SJCRH30 (cell line): ENCODE measurements at regions not wholly inside any gene's neighbourhood (a gene's known extent, or its start where the extent isn't known, plus 50 kb on each side); places are given as distances from the start of the nearest gene placed in this dataset.
"Not testable (repeated sequence)": the region's sequence is repeated elsewhere in the genome, so short reads cannot be mapped to it uniquely, and the experiment has no call there.

Experiments used
- DNase-seq, 2 experiments: peaks; one replicate each; pipeline ENCODE4 v3.0.0-alpha.2; 2015 to 2020
- H3K27ac ChIP-seq: fragments of 250-450 bp; sonication (Bioruptor Pico); 2 replicates; pipeline ENCODE4 v1.5.1; 2020; ENCODE audit warnings: mild to moderate bottlenecking, moderate library complexity
- H3K27me3 ChIP-seq: fragments of 250-450 bp; sonication (Bioruptor Pico); 2 replicates; pipeline ENCODE4 v1.5.1; 2020; ENCODE audit warnings: mild to moderate bottlenecking, moderate library complexity
- H3K36me3 ChIP-seq: fragments of 250-450 bp; sonication (Bioruptor Pico); 2 replicates; pipeline ENCODE4 v1.5.1; 2020; ENCODE audit warnings: mild to moderate bottlenecking, moderate library complexity
- H3K4me1 ChIP-seq: fragments of 250-450 bp; sonication (Bioruptor Pico); 2 replicates; pipeline ENCODE4 v1.5.1; 2020; ENCODE audit warnings: mild to moderate bottlenecking, moderate library complexity
- H3K4me3 ChIP-seq: fragments of 250-450 bp; sonication (Bioruptor Pico); 2 replicates; pipeline ENCODE4 v1.5.1; 2020; ENCODE audit warnings: mild to moderate bottlenecking, moderate library complexity
- H3K9me3 ChIP-seq: fragments of 250-450 bp; sonication (Bioruptor Pico); replicated peaks from 2 replicates; pipeline ENCODE4 v1.5.1; 2020; ENCODE audit warnings: mild to moderate bottlenecking, moderate library complexity

DNA sequence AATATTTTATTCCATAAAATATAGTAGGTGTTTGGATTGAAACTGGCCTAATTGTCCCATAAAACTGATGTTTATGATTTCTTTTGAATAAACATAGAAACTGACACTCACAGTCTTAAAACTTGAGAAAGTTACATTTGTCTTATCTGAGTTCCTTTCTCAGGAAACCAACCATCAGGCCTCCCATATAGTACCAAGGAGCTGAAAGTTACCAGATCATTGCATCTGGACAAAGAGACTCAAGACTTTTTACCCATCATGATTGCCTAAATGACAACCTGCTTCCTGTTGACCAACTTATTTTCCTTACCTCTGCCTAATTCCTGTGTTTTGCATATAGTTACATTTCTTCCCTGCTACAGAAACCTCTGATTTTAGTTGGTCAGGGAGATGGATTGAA, 137.0 kb upstream of the XPO1 start:
- no peak for DNase-seq
- Histone ChIP-seq H3K4me3 (no peak overlapping the region), H3K27ac (no peak overlapping the region)

GRCh38 chr2:61671561-61672315, 133.6 kb upstream of the XPO1 start:
- Histone ChIP-seq H3K27ac (no peak overlapping the region), H3K4me1 (no peaks in the 10 kb centered on the region), H3K27me3 (no peaks in the 10 kb centered on the region), H3K36me3 (no peaks in the 10 kb centered on the region), H3K9me3 (peaks cover 13% of the 10 kb centered on the region), H3K4me3 (no peak overlapping the region)
- DNase-seq = no peak

More for the DNA sequence above, 137.0 kb upstream of the XPO1 start:
- Histone ChIP-seq H3K36me3 (no peaks in the 10 kb centered on the region), H3K4me1 (no peaks in the 10 kb centered on the region), H3K27me3 (no peaks in the 10 kb centered on the region), H3K9me3 (peaks cover 13% of the 10 kb centered on the region)

- peaks cover 13% of the 10 kb centered on the region for H3K9me3 ChIP-seq
- no peaks in the 10 kb centered on the region for H3K27me3 ChIP-seq
- H3K36me3 ChIP-seq = no peaks in the 10 kb centered on the region
- H3K4me3 ChIP-seq = no peak overlapping the region
- no peak overlapping the region for H3K27ac ChIP-seq
- no peaks in the 10 kb centered on the region for H3K4me1 ChIP-seq
- no peak for DNase-seq
Measured at GRCh38 chr2:61670591-61671501, 132.7 kb upstream of the XPO1 start.

DNA sequence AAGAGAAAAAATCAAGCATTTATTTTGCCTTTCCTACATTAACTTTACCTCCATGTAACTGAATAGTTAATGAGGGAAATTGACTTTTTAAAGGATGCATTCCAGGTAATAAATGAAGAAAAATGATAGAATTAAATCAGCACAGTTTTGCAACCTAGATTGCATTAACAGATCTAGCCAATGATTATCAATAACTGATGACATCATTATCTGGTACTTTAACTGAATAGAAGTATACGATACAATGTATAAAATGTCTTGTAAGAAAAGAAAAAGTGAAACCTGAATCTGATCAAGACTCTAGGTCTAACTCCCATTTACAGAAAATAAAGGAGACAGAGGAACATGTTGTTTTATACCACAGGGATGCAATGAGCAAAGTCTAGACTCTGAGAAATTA, 126.0 kb upstream of the XPO1 start:
- H3K4me1 ChIP-seq = no peaks in the 10 kb centered on the region
- H3K27ac ChIP-seq = no peak overlapping the region
- H3K9me3 ChIP-seq = no peaks in the 10 kb centered on the region
- DNase-seq = no peak
- no peaks in the 10 kb centered on the region for H3K36me3 ChIP-seq
- H3K27me3 ChIP-seq = no peaks in the 10 kb centered on the region
- H3K4me3 ChIP-seq = no peak overlapping the region

DNA sequence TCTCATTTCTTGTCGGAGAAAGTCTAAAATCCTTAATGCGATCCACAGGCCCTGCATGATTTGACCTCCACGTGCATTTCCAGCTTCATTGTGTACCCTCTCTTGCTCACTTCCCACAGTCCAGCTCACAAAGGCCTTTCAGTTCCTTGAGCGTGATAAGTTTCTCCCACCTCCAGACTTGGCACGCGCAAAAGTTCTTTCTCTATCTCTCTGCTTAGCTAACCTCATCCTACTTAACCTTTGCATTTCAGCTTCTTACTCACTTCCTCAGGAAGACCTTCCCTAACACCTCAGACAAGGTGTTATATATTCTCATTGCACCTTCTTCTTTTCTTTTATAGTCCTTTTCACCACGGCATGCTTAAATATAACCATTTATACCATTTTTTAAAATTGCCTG, 124.8 kb upstream of the XPO1 start:
- Histone ChIP-seq H3K4me1 (no peaks in the 10 kb centered on the region), H3K9me3 (no peaks in the 10 kb centered on the region), H3K27ac (no peak overlapping the region), H3K27me3 (no peaks in the 10 kb centered on the region), H3K36me3 (no peaks in the 10 kb centered on the region), H3K4me3 (no peak overlapping the region)
- DNase-seq = no peak

- H3K36me3 ChIP-seq = no peaks in the 10 kb centered on the region
- H3K27me3 ChIP-seq = no peaks in the 10 kb centered on the region
- H3K4me1 ChIP-seq = no peaks in the 10 kb centered on the region
- no peak for DNase-seq
- no peak overlapping the region for H3K27ac ChIP-seq
- H3K9me3 ChIP-seq = no peaks in the 10 kb centered on the region
- no peak overlapping the region for H3K4me3 ChIP-seq
Measured at GRCh38 chr2:61660511-61661388, 122.6 kb upstream of the XPO1 start.

- no peaks in the 10 kb centered on the region for H3K36me3 ChIP-seq
- H3K27ac ChIP-seq = no peak overlapping the region
- H3K9me3 ChIP-seq = no peaks in the 10 kb centered on the region
- no peak overlapping the region for H3K4me3 ChIP-seq
- H3K27me3 ChIP-seq = no peaks in the 10 kb centered on the region
- DNase-seq = peak in 1 of 2 experiments; percentile 65
- no peaks in the 10 kb centered on the region for H3K4me1 ChIP-seq
Measured at GRCh38 chr2:61658841-61659780, 121.0 kb upstream of the XPO1 start.

DNA sequence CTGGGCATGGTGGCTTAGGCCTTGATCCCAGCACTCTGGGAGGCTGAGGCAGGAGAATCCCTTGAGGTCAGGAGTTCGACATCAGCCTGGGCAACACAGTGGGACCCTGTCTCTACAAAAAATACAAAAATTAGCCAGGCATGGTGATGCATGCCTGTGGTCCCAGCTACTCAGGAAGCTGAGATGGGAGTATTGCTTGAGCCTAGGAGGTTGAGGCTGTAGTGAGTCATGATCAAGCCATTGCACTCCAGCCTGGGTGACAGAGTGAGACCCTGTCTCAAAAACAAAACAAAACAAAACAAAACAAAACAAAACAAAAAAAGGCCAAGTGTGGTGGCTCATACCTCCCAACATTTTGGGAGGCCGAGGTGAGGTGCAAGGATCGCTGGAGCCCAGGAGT, 111.8 kb upstream of the XPO1 start:
- not testable (repeated sequence) for H3K27me3 ChIP-seq, H3K4me3 ChIP-seq, H3K9me3 ChIP-seq, H3K27ac ChIP-seq, DNase-seq, H3K36me3 ChIP-seq, H3K4me1 ChIP-seq

- no peak overlapping the region for H3K4me3 ChIP-seq
- peaks cover 5% of the 10 kb centered on the region for H3K9me3 ChIP-seq
- no peak for DNase-seq
- H3K4me1 ChIP-seq = no peaks in the 10 kb centered on the region
- H3K27me3 ChIP-seq = no peaks in the 10 kb centered on the region
- H3K27ac ChIP-seq = no peak overlapping the region
- H3K36me3 ChIP-seq = no peaks in the 10 kb centered on the region
Measured at GRCh38 chr2:61649021-61649420, 110.9 kb upstream of the XPO1 start.

DNA sequence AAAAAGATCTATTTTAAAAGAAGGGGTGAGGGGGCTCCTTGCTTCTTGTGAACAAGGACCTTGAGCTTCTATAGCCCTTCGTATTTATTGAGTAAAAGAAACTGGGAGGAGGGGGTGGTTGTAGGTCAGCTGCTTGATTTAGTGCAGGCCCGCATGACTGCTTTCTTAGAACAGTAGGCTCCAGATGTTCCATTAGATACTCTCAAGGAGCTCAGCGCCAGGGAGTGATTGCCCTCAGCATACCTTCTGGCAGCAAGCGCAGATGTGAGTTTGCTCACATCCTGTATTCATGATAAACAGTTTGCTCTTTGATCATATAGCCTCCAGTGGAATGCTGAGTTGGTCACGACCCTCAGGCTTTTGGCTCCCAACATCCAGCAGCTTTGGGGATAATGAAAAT, 108.9 kb upstream of the XPO1 start:
- H3K27ac ChIP-seq = no peak overlapping the region

DNA sequence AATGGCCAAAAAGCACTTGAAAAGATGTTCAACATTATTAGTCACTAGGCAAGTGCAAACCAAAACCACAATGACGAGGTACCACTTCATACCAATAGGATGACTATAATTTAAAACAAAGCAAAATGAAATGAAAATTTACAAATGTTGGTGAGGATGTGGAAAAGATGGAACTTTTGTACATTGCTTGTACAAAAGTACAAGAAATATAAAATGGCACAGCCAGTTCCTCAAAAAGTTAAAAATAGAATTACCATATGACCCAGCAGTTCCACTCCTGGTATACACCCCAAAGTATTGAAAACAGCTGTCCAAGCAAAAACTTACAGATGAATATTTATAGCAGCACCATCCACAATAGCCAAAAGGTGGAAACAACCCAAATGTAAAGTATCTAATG, 107.8 kb upstream of the XPO1 start:
- H3K27me3 ChIP-seq = no peaks in the 10 kb centered on the region
- H3K36me3 ChIP-seq = no peaks in the 10 kb centered on the region
- no peak for DNase-seq
- no peaks in the 10 kb centered on the region for H3K4me1 ChIP-seq
- no peak overlapping the region for H3K4me3 ChIP-seq
- H3K9me3 ChIP-seq = peaks cover 5% of the 10 kb centered on the region
- no peak overlapping the region for H3K27ac ChIP-seq

More for the DNA sequence above, 108.9 kb upstream of the XPO1 start:
- DNase-seq = no peak
- Histone ChIP-seq H3K9me3 (peaks cover 5% of the 10 kb centered on the region), H3K36me3 (no peaks in the 10 kb centered on the region), H3K4me3 (no peak overlapping the region), H3K4me1 (no peaks in the 10 kb centered on the region), H3K27me3 (no peaks in the 10 kb centered on the region)

DNA sequence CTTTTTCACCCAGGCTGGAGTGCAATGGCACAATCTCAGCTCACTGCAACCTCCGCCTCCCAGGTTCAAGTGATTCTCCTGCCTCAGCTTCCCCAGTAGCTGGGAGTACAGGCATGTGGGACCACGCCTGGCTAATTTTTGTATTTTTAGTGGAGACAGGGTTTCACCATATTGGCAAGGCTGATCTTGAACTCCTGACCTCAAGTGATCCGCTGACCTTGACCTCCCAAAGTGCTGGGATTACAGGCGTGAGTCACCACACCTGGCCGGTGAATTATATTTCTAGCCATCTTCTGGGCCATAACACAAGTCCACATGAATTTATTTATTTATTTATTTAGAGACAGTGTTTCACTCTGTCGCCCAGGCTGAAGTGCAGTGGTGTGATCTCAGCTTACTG, 105.0 kb upstream of the XPO1 start:
- H3K27ac ChIP-seq, DNase-seq, H3K9me3 ChIP-seq, H3K36me3 ChIP-seq, H3K4me3 ChIP-seq, H3K27me3 ChIP-seq, H3K4me1 ChIP-seq: not testable (repeated sequence)

DNA sequence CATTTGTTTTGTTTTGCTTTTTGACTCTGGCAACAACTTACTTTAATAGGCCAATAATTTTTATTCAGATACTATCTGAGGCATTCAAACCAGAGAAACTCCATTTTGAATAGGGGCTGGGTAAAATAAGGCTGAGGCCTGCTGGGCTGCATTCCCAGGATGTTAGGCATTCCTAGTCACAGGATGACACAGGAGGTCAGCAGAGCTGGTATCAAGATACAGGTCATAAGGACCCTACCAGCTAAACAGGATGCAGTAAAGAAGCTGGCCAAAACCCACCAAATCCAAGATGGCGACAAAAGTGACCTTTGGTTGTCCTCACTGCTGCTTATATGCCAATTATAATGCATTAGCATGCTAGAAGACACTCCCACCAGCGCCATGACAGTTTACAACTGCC, 102.2 kb upstream of the XPO1 start:
- Histone ChIP-seq H3K4me1 (no peaks in the 10 kb centered on the region; the same call in 1 of the 2 replicates), H3K27ac (no peak overlapping the region), H3K9me3 (no peaks in the 10 kb centered on the region), H3K36me3 (no peaks in the 10 kb centered on the region), H3K4me3 (no peak overlapping the region), H3K27me3 (no peaks in the 10 kb centered on the region)
- no peak for DNase-seq

DNA sequence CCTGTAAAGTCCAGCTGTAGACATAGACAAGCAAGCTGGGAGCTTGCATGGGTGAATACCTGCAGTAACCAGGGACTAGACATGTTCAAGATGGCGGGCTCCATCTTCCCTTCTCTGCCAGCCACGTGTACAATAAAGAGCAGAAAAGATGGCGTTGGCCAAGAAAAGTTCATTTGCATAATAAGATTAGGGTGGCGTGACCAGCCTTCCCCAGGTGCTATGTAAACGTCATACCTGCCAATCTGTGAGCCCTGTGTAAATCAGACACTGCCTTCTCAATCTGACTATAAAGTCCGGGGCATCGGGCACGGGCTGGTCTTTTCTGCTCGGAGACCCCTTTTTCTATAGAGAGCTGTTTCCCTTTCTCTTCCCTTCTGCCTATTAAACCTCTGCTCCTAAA, 101.6 kb upstream of the XPO1 start:
- DNase-seq = no peak
- no peaks in the 10 kb centered on the region; the same call in 1 of the 2 replicates for H3K4me1 ChIP-seq
- no peaks in the 10 kb centered on the region for H3K36me3 ChIP-seq
- no peaks in the 10 kb centered on the region for H3K27me3 ChIP-seq
- H3K9me3 ChIP-seq = no peaks in the 10 kb centered on the region
- H3K4me3 ChIP-seq = no peak overlapping the region
- H3K27ac ChIP-seq = no peak overlapping the region
